Fibroblast of villous mesenchyme (primary cell): ENCODE measurements at regions not wholly inside any gene's neighbourhood (a gene's known extent, or its start where the extent isn't known, plus 50 kb on each side); places are given as distances from the start of the nearest gene placed in this dataset.
A peak's percentile ranks its signal among the peaks of the same experiment; 100 is the strongest.

Source experiments
- DNase-seq: peaks from one replicate; pipeline ENCODE4 v3.0.0-alpha.2; 2010; ENCODE audit warnings: low read depth
- H3K4me3 ChIP-seq: 2 replicates; pipeline ENCODE4 v1.5.1; 2011; ENCODE audit warnings: low read depth, mild to moderate bottlenecking, low read length
- TF ChIP-seq, protein P1 (sequence below): IDR thresholded peaks from 2 replicates; pipeline ENCODE4 v1.5.1; 2012; ENCODE audit warnings: low read depth, mild to moderate bottlenecking, low read length; ENCODE audit not compliant: insufficient read depth

DNA sequence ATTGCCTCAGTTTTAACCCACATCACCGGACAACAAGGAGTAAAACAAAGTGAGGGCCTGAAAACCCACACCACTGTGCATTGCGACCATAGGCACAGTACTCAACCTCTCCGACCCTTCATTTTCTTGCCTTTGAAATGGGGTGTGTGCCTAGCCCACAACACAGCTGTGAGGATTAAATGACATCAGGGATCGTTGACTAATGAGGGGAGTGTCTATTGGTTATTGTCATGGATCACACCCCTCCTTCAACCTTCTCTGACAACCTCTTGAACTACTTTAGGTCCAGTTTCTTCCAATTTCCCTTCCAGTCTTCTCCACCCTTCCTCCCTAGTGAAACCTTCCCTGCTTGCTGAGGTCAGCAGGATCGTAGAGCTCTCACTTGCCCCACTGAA, 89.5 kb downstream of the HES1 start:
- TF ChIP-seq, protein P1, sequence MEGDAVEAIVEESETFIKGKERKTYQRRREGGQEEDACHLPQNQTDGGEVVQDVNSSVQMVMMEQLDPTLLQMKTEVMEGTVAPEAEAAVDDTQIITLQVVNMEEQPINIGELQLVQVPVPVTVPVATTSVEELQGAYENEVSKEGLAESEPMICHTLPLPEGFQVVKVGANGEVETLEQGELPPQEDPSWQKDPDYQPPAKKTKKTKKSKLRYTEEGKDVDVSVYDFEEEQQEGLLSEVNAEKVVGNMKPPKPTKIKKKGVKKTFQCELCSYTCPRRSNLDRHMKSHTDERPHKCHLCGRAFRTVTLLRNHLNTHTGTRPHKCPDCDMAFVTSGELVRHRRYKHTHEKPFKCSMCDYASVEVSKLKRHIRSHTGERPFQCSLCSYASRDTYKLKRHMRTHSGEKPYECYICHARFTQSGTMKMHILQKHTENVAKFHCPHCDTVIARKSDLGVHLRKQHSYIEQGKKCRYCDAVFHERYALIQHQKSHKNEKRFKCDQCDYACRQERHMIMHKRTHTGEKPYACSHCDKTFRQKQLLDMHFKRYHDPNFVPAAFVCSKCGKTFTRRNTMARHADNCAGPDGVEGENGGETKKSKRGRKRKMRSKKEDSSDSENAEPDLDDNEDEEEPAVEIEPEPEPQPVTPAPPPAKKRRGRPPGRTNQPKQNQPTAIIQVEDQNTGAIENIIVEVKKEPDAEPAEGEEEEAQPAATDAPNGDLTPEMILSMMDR = no peak
- DNase-seq = no peak
- no peak overlapping the region for H3K4me3 ChIP-seq

DNA sequence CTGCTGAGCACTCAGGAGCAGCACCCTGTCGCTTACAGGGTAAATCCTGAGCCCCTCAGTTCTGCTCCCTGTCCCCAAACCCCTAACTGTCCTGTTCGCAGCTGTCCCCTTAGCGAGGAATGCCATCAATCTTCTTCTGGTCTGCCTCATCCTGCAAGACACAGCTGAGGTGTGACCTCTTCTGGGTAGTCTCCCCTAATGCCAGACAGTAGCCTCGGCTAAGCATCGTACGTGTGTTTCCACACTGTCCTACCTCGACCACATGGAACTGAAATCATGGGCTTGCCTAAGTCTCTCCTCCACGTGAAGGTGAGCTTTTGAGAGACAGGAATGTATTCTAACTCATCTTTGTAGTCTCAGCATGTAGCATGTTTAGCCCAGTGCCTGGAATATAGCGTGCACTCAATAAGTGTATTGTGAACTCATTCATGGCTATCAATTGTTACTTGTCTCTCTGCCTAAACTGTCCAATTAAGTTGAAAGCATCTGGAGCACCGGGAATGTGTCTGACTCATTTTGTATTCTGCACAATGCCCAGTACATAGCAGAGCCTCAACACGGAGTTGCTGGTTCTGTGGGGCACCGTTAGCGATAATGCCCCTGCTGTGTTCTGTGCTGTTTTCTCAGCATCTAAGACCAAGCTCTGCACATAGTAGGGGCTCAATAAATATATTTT, 90.2 kb downstream of the HES1 start:
- H3K4me3 ChIP-seq = no peak overlapping the region
- TF ChIP-seq, protein P1 = no peak
- DNase-seq = no peak

DNA sequence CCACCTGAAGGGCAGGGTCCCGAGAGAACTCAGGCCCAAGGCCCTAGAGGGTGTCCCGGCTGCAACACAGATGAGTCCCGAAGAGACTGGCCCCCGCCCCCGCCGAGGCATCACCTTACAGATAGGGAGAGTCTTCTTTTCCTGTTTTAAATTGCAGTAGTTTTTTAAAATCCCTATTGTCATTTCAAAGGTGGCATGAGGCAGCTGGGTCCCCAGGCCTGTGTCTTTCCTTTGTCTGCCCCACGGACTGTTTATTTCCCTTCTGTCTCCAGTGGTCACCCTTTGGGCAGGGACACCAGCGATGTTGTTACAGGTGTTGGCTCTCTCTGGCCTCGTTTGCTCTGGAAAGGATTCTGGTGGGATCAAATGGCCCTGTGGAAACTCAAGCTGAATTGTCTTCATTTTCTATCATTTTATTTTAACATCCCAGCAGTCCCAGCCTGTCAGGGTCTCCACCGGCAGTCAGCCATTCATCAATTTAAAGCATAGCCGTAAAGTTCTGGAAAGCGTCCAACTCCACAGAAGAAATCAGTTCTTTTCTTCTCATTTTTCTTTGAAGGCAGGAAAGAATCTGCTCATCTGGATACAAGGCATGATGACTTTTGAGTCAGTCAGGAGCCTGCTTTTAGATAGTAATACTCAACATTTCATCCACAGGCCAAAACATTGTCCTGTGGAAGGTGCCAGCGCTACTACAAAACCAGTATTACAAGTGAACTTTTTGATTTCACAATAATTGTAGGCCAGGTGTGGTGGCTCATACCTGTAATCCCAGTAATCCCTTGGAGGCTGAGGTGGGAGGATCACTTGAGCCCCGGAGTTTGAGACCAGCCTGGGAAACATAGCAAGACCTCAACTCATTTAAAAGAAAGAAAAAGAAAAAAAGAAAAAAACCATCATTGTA, 96.2 kb downstream of the HES1 start:
- no peak for DNase-seq
- H3K4me3 ChIP-seq = no peak overlapping the region
- TF ChIP-seq, protein P1 = no peak

DNA sequence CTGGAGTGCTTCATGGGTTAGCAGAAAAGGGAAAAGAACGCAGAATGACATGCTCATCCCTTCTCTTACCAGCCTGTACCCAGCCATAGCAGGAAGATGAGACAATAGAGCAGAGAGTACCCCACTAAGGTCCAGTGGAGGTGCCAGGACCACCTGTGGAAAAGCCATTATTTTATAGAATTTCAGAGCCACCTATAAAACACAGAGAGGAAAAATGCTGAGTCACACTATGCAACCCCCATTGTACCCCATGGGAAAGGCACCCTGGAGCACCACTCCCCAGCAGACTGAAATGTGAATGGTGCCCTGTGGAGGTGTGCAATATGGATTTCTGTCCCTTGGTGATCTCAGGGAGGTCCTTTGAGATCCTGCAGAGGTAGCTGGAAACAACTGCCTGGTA, 97.2 kb downstream of the HES1 start:
- H3K4me3 ChIP-seq = no peak overlapping the region
- TF ChIP-seq, protein P1 = no peak
- no peak for DNase-seq

DNA sequence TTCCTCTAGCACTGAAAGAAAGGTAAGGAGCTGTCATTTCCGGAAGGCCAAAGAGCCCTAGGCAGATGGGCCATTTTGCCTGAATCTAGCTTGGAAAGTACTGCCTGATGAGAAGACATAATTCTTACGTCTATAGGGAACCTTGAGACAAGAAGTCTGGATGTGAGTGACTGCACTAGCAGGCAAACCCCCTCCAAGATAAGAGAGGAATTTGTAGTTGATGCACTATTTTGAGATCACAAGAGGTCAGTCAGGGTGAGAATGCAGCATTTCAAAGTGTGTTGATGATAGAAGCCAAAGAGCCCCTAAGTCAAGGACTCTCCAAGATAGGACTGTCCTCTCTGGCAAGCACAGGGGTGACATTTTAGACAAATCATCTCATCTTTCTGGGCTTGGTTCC, 99.2 kb downstream of the HES1 start:
- no peak for DNase-seq
- TF ChIP-seq, protein P1 = no peak
- no peak overlapping the region for H3K4me3 ChIP-seq

DNA sequence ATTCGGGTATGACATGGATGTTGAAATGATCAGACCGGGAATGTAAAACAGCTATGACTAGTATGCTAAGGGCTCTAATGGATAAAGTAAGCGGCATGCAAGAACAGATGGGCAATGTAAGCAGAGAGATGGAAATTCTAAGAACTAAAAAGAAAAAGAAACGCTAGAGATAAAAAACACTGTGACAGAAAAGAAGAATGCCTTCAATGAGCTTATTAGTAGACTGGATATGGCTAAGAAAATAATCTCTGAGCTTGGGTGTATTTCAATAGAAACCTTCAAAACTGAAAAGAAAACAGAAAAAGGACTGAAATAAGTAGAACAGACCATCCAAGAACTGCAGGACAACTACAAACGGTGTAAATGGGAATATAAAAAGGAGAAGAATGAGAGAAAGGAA, 101.2 kb downstream of the HES1 start:
- peak; percentile 30 for DNase-seq
- TF ChIP-seq, protein P1 = no peak
- H3K4me3 ChIP-seq = no peak overlapping the region

DNA sequence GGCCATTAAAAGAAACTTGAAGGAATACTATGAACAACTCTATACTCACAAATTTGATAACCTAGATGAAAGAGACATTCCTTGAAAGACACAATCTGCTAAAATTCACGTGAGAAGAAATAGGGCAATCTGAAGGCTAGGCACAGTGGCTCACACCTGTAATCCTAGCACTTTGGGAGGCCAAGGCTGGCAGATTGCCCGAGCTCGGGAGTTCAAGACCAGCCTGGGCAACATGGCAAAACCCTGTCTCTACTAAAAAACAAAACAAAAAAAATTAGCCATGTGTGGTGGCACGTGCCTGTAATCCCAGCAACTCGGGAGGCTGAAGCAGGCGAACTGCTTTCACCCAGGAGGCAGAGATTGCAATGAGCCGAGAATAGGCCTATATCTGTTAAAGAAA, 104.8 kb downstream of the HES1 start:
- TF ChIP-seq, protein P1 = no peak
- no peak overlapping the region for H3K4me3 ChIP-seq
- DNase-seq = no peak
